ENCODE measurements at regions not wholly inside any gene's neighbourhood (a gene's known extent, or its start where the extent isn't known, plus 50 kb on each side); places are given as distances from the start of the nearest gene placed in this dataset.

GRCh38 chr22:27350306-27350705 lies 451.2 kb downstream of the MN1 start:
- DNase-seq (ENCODE audit: low spot score): no peak

DNA sequence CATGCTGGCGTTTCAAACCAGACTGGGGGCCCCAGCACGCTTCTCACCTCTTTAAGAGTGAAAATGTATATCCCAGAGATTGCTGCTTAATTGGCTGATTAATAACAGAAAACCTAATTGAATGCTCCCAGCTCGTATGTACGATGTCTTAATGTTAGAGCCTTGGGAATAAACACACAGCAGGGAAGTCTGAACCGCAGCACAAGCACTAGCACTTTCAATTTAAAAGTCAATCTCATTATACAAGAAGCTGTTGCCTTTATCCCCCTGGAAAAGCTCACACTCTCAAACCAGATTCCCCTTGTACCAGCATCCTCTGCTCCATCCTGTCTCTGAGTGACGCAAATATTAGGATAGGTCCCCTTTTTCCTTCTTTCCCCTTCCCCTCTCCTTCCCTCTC lies 449.1 kb downstream of the MN1 start:
- DNase-seq (ENCODE audit: low spot score): no peak

- DNase-seq (ENCODE audit: low spot score): no peak
Measured at GRCh38 chr22:27358096-27358870, 443.3 kb downstream of the MN1 start.

- peak; percentile 48 for DNase-seq (ENCODE audit: low spot score)
Measured at GRCh38 chr22:27370269-27370668, 431.3 kb downstream of the MN1 start.

- DNase-seq (ENCODE audit: low spot score): no peak
Measured at GRCh38 chr22:27370987-27371386, 430.6 kb downstream of the MN1 start.

- no peak for DNase-seq (ENCODE audit: low spot score)
Measured at GRCh38 chr22:27372364-27372763, 429.2 kb downstream of the MN1 start.

DNA sequence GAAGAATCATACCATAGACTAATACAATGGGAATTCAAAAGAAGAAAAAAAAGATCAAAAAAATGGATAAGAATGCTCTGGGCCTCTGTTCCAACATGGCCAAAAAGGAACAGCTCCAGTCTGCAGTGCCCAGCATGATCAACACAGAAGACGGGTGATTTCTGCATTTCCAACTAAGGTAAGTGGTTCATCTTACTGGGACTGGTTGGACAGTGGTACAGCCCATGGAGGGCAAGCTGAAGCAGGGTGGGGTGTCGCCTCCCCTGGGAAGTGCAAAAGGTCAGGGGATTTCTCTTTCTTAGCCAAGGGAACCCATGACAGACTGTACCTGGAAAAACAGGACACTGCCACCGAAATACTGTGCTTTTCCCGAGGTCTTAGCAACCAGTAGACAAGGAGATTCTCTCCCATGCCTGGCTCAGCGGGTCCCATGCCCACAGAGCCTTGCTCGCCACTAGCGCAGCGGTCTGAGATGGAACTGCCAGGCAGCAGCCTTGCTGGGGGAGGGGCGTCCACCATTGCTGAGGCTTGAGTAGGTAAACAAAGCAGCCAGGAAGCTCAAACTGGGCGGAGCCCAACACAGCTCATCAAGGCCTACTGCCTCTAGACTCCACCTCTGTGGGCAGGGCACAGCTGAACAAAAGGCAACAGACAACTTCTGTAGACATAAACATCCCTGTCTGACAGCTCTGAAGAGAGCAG lies 428.4 kb downstream of the MN1 start:
- DNase-seq (ENCODE audit: low spot score): no peak

- no peak for DNase-seq (ENCODE audit: low spot score)
Measured at GRCh38 chr22:27377501-27378295, 423.9 kb downstream of the MN1 start.

DNA sequence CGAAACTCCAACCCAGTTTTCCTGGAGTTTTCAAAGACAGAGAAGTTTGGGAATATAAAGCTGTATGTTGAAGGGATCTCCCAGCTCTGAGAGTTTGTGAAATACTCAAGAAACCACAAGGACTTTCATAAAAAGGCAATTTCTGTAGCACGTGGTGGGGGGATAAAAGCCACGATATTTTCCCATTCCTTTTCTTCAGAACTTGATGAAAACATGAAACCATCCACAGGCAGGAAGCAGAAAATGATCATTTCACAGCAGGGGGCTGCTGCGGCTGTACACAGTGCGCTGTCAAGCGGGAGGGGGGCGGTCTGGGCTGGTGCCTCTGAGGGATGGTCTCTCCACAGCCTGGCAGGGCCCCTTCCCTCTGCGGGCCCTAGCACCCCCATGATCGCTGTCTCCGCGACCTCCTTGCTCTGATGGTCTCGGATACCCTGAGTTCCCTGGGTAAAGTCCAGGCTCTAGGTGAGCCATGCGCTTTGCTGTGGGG lies 423.2 kb downstream of the MN1 start:
- no peak for DNase-seq (ENCODE audit: low spot score)

- DNase-seq (ENCODE audit: low spot score): no peak
Measured at GRCh38 chr22:27378995-27379394, 422.6 kb downstream of the MN1 start.

GRCh38 chr22:27380855-27381254 lies 420.7 kb downstream of the MN1 start:
- no peak for DNase-seq (ENCODE audit: low spot score)

- no peak for DNase-seq (ENCODE audit: low spot score)
Measured at GRCh38 chr22:27381552-27381951, 420.0 kb downstream of the MN1 start.

DNA sequence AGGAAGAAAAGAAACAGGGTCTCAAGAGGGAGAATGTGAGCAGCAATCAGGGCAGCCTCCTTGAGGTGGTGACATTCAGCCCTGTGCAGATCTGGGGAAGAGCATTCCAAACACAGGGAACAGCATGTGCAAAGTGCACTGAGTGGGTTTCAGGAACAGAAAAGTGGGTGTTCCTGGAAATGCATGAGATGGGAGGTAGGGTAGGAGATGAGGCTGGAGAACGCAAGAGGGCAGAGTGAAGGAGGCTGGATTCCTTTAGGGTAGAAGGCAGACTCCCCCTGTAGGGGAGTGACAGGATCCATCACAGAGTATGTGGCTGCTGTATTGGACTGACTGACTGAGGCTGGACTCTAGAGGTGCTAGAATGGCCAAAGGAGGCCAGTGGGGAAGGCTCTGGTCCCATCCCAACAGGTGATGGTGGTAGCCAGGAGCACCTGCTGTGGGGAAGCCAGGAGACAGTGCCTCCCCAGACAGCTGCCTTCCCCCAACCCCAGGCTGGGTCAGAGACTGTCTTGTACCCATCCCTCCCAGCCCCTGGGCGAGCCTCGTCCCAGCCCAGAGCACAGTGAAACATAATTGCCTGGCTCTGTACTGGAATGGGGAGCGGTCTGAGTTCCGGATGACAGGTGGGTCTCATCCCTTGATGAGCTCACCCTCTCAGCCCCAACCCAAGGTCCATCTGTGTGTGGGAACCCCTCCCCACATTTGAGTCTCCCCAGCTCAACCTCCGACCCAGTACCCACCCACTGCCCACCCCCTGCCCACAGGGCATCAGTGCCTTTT lies 419.4 kb downstream of the MN1 start:
- DNase-seq (ENCODE audit: low spot score): no peak

- no peak for DNase-seq (ENCODE audit: low spot score)
Measured at GRCh38 chr22:27382947-27383346, 418.6 kb downstream of the MN1 start.

DNA sequence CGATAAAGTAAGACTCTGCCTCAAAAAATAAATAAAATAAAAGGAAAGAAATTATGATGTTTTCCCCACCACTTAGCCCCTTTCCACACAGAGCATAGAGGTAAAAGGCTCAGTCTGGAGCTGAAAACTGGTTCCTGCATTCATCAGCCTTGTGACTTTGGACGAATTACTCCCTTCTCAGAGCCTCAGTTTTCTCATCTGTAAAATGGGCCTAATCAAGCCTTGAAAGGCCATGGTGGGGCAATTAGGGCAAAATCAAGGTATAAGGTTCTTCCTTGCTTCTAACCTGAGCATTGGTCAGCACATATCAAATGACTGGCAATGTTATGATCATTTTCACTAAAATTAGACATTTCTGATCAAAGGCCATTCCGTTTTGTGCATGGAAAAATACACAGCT lies 417.7 kb downstream of the MN1 start:
- no peak for DNase-seq (ENCODE audit: low spot score)

GRCh38 chr22:27385261-27385998 lies 416.1 kb downstream of the MN1 start:
- DNase-seq (ENCODE audit: low spot score): no peak

DNA sequence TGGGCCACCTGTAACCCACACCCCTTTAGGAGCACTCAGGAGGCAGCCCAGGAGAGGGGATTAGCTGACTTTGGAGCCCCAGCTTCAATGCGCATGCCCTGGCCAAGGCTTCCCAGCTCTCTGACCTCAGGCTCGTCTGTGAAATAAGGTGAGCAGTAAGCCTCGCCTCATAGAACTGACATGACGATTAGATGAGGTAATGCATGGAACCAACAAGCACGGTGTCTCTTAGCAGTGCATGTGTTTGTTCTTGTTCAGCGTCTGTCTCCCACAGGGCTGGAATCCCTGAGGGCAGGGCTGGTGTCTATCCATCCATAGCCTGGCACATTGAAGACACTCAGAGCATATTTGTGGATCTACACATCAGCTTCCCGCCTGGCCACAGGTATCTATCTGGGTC lies 415.4 kb downstream of the MN1 start:
- DNase-seq (ENCODE audit: low spot score): no peak

- DNase-seq (ENCODE audit: low spot score): no peak
Measured at GRCh38 chr22:27387561-27387960, 414.0 kb downstream of the MN1 start.

GRCh38 chr22:27388090-27388600 lies 413.4 kb downstream of the MN1 start:
- DNase-seq (ENCODE audit: low spot score): no peak

- no peak for DNase-seq (ENCODE audit: low spot score)
Measured at GRCh38 chr22:27389727-27390075, 411.9 kb downstream of the MN1 start.
